ENCODE measurements at regions not wholly inside any gene's neighbourhood (a gene's known extent, or its start where the extent isn't known, plus 50 kb on each side); places are given as distances from the start of the nearest gene placed in this dataset.
A peak's percentile ranks its signal among the peaks of the same experiment; 100 is the strongest.

DNA sequence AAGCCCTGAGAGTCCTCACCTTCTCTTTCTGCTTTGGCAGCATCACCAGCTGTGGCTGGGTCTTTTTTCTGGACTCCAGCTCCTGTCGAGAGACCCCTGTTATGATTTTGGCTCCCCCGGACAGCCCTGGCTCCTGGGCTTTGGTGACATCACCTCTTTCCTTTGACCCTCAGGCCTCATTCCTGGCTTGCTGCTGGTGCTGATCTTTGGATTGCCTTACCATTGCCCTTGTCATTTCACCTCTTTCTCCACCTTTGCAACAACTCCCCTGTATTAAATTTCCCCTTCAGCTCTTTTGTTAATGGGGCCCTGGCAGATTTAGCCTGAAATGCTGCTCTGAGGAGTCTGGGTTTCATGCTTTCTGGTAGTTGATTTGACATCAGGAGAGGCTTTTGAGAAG lies 322.8 kb downstream of the ZSWIM6 start:
- DNase-seq, result no peak

DNA sequence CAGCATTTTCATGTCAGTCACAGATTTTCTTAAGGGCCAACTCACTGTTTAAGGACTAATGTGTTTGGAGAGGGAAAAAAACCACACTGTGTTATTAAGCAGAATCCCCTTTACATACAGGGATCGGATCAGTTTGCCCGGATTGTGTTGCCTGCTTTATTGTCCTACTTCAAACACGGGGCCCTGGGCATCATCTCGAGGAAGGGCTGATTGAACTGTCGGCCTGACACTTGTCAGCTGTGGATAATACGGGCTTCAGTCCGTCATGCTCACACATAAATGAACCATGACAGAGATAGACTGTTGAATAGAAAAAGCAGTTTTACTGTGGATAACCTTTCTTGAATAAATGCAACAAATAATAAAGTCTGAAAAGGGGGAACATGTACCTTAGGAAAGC lies 325.0 kb downstream of the ZSWIM6 start:
- DNase-seq, result no peak

DNA sequence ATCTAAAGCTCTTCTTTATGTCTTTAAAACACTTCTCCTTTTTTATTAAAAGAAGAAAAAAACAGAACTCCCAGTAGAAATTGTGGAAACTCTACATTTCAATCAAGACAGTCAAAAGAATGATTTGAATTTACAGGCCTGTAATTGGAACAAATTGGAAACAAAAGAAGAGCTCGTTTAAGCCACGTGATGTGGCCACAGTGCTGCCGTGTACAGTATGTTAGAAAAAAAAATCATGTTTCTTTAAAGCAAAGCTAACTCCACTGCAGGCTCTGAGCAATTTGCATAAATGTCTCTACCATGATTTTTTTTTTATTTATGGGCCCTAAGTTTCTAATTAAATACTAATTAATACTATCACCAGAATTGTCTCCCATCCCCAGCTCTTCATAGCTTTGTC lies 325.6 kb downstream of the ZSWIM6 start:
- DNase-seq, result no peak

DNA sequence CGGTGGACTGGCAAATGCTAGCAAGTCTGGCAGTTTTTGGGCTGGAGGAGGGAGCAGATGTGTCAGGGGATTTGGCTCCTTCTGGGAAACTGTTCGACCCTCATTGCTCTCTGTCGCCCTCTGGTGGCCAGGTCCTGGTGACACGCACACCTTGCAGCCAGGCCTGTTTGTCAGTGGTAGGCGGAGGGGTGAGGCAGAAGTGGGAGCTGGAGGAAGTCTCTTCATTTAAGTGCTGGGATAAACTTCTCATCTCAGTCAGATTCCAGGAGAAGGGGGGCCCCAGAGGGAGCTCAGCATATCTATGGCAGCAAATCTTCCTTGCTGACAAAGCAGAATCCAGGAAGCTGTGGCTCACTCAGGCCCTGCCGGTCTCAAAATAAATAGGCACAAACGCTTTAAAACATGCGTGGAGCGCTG lies 326.5 kb downstream of the ZSWIM6 start:
- DNase-seq, result peak; percentile 82 to 85

DNA sequence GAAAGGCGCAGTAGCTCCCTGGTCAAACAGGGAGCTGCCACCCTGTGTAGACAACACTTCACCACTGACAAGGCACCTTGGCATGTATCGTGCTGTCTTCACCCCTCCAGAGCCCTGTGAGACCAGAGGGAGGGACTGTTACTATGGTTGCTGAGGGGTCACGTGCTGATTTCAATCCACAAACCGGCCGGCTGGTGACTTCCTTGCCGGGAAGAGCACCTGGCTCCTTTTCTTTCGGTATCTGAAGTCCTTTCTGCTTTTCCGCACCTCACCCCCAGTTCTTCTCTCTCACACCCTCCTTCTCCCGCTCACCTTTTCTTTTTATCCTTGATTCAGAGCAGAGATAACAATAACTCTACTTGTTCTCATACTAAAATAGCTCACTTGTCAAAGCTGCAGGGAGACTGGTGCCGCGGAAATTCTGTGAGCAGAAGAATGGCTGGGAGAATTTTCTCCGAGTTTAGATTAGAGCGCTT lies 327.2 kb downstream of the ZSWIM6 start:
- no peak for DNase-seq

DNA sequence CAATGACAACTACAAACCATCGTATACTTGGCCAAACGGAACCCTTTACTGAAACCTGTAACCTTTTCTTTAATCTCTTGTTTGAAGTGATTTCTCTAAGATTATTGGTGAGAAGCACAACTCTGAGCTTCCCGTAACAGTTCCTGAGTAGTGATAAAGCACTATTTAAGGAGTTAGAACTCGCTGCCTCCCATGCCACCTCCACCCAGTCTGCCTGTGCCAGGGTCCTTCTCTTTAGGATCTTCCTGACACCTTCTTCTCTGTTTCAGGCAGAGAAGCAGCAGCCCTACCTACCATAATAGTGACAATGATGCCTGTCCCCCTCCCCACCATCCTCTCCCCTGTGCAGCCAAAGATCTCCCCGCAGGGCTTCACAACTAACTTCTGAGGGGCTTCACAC lies 330.6 kb downstream of the ZSWIM6 start:
- no peak for DNase-seq

DNA sequence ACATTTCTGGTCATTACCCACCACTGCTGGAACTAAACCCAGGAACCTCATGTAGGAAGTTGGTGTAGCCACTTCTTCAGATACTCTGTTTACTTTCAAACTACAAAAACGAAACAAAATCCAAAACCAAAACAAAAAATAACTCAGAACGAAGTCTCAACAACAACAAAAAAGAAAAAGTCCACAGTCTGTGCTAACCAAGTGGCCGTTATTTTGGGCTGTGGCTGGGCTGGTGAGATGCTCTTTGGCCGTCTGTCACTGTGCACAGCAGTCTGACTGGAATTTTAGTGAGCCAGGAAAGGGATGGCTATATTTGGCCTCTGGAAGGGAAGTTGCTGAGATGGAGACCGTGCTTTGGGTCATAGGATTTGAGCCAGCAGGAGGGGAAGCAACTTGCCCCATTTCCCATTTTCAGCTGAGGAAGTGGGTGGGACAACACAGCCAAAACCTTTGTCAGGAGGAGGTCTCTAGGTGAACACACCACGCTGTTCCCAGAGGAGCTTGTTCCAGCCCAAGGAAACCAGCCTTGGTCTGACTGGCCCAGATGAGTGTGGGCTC lies 334.1 kb downstream of the ZSWIM6 start:
- DNase-seq, result no peak

DNA sequence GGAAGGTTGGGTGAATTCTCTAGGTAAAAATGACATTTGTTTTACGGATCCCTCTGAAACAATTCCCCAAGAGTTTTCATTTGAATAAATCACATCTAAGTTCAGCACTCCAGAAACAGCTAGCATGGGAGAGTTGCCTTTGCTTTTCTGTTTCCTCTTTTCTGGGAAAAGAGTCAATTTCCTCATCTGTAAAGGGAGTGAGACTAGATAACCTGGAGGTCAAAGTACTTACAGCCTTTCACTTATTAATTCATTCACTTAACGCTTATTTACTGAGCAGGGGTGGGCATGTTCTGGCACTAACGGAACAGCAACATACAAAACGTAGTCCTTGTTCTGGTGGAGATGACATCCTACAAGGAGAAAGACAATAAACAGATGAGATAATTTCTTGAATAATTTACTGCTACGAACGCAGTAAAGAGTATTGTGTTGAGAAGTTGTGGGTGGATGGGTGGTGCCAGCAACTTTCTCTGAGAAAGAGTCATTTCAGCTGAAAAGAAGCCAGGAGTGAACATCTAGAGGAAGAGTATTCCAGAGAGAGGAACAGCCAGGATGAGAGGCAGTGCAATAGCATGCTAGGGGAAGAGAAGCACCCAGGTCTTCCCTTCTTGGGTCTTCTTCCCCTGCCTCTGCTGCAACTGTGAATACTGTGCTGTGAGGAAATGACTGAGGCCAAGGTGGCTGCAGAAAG lies 335.6 kb downstream of the ZSWIM6 start:
- no peak for DNase-seq

DNA sequence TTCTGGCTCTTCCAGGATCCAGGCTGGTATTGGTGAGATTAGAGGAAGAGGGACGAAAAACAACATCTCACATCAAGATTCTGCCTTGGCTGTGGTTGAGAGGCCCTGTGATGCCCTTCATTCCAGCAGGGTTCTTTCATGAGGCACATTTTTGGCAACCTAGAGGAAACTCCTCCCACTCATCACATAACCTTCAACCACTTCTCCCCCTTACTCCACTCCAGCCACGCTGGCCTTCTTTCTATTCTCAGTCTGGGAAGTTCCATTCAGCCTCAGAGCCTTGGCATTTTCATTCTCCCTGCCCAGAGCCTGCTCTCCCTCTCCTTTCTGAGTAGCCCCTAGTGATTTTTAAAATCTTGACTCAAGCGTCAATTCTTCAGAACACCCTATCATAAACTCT lies 337.5 kb downstream of the ZSWIM6 start:
- no peak for DNase-seq

DNA sequence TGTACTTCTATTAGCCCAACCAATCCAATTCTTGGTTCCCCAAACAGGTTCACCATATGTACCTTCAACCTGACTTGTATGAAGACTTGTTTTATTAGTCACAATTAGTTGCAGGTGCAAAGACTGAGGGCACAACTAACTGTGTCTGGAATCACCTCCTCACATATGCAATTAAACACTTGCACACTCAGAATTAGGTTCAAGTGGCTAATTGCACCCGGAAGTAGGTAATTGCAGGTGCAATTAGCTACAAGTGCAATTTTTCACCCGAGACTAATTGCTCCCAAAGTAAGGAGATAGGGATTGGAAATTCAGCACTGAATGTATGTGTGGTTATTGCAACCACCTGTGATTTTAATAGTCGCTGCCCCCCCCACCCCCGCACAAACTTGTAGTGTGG lies 338.9 kb downstream of the ZSWIM6 start:
- DNase-seq, result no peak

DNA sequence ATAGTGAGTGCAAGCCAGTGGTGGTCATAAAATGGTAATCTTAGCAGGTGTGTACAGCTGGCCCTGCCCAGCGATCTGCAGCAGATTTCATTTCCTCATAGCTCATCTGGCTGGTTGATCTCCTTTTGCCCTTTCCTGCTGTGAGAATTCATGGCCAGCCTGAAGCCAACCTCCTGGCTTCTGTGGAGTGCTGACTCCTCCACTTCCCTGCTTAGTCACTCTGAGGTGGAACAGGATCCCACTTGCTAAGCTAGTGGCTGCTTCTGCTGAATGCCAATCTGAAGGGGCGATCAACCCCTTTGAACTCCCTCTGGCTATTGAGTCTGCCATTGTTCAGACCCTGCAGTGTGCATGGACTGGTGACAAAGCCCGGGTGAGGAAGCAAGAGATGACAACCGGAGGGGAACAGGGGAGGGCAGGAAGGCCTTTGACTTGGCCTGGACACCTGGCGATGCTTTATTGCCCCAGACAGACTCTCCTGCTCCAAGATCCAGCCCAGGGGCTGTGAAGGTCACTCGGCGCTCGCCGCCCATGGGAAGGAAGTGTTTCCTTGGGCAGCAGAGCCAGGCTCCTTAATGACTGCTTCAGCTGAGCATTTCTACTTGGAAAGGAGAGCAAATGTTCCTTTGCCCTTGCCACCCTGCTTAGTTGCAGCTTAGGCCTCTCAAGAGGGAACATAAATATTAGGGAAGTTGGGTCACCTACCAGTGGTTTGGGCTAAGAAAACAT lies 341.1 kb downstream of the ZSWIM6 start:
- no peak for DNase-seq

DNA sequence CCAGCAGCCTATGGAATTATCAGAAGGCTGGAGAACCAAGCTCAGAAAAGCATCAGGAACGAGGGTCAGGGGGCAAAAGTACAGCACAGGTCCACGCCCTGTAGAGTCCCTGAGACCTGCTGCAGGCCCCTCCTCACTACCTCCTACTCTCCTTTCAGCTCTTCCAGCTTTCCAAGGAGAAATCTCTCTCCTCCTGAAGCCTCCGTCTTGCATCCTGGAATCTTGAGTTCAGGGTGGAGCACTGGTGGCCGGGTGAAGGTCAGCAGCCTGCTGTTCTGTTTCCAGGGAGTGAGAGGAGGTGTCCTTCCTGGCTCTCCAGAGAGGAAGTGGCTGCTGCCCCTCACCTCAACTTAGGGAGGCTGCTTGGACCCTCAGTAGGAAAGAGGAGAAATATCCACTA lies 342.3 kb downstream of the ZSWIM6 start:
- no peak for DNase-seq

DNA sequence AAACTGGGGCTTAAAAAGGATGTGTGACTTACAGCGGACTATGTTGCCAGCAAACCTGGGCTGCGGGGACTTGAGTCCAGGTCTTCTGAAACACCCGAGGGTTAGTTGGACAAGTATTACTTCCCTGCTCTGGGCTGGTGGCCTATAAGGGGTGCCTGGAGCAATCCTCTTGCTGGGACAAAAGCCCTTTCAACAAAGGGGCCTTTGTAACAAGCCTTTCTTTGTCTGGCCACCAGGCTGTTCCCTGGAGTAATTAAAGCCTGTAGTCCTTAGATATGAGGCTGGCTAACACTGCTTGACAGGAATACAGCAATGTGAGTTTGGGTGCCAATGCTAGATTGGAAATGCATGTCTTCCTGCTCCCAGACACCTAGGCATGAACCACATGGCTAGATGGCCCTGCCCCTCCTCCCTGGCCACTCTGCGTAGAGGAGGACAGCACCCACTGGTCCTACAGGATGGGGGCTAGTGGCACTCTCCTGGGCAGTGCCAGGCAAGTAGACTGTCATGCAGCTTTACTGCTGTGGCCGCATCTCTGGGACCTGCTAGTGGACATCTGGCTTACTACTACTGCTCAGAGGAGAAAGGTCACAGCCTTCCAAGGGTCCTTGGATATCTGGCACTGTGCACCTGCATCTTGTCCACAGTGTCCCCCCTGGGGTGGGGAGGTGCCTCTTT lies 343.1 kb downstream of the ZSWIM6 start:
- DNase-seq, result no peak

DNA sequence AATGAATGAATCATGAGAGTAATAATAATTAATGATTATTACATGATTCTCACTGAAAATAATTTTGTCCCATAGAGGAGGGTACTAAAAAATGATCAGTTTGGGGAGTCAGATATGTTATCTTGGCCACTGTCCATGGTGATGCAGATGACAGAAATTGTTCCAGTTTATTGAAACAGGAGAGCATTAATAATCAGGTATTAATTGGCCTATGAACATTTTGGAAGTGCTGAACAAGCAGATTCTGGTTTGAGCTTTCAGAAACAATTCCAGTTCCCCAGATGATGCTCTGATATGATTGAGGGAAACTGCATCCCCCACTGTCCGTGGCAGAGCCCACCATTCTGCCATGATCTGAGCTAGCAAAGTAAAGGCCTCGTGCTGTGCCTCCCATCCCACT lies 345.2 kb downstream of the ZSWIM6 start:
- DNase-seq, result no peak

DNA sequence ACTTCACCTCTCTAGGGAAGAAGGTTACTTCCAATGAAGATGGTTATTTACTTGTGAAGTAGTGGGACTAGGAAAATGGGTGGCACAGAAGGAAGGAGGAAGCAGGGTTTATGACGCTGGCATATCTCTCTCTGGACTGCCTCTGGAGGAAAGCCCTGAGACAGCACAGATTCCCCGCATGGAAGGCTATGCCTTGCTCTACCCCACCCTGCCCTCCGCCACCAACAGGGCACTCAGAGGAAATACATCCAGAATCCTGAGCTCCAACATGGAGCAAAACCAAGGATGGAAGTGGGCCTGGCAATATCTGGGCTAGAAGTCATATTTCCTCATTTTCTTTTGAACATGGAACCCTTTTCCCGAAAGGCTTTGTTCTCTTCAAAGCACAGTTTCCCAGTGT lies 346.9 kb downstream of the ZSWIM6 start:
- DNase-seq, result no peak

DNA sequence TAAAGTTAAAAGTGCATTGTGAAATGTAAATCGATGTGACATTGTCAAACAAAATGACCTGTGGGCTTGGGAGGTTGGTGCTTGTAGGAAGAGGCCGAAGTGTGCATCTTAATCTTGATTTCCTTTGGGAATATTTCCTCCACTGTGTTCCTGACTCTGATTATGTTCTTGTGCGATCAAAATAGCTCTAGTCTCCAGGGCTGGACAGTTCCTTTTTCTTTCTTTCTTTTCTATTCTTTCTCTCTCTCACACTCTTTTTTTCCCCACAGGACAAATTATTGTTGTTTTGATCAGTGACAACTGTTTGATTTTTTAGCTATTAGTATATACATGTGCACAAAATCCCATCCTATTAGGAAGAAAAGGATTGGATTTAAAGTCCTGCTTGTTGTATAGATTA lies 347.5 kb downstream of the ZSWIM6 start:
- no peak for DNase-seq

DNA sequence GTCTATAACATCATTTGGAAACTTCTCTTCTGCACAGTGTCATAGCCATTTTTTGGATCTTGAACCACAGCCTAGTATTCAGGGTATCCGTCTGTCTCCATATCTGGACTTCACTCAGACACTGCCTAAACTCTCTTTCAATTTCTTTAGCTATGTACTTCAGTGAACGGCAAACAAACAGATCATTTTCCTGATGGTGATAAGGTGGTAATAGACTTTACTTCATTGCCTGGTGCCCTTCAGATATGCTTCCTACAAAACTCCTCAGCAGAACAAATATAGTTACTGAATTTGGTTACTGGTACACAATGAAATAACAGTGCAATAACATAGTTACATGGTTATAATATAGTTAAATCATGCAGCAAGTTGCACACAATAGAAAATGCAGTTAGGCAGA lies 348.2 kb downstream of the ZSWIM6 start:
- no peak for DNase-seq

DNA sequence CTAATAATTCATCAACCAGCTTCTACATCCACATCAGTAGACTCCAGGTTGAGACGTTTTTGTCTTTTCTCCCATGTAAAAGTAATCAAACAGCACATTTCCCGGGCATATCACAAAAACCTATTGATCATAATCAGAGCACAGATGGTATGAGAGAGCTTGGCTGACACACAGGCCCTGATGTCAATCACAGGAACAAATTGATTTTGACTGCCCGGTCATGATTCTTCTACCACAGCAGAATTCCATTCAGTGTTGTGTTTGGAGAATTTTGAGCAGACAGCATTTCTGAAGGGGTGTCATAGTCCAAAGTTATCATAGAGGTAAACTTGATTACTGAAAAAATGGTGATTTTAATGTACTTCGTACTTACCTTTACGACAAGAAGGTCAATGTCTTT lies 351.1 kb downstream of the ZSWIM6 start:
- DNase-seq, result no peak

DNA sequence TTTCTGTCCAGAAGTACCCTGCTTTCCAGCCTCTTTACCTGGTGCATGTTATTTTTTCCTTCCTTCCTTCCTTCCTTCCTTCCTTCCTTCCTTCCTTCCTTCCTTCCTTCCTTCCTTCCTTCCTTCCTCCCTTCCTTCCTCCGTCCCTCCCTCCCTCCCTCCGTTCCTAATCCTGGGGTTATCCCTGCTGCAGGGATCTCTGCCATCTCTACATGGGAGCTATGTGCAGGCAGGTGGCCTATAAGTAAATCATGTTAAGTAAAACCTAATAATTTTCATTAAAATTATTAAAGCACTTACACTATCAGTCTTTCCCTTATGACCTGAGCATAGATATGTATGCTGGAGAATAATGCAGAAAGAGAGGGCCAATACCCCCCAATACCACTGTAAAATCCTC lies 351.9 kb downstream of the ZSWIM6 start:
- DNase-seq, result no peak

DNA sequence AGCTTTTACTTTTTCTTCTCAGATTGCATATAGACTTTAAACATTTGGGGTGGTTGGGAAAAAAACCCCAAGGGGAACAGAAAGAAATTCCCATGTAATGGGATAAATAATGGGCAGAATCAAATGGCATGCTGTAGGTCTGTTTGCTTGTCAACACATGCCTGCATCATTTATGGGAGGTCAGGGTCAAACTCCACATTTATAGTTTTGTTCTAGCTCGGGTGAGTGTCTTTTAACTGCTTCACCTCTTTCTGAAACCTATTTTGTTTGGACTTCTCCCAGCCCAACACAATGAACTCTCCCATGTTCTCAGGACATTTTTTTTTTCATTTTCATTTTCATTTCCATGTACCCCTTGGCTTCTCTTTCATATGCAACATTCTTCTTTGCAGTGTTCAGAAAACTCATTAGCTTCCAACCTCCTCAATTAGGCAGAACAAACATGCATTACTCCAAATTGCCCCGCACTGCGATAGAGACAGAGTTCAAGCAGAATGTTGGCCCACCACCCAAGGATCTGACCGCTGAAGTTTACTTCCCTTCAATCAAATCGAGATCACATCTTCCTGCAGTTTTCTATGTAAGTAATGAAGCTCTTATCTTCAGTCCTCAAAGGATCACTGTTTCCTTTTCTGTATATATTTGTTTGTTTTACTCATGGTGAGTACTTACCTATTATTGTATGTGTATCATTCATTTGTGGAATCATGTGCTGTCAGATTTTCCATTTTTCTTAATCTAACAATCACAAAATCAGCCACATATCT lies 354.6 kb downstream of the ZSWIM6 start:
- no peak for DNase-seq

DNA sequence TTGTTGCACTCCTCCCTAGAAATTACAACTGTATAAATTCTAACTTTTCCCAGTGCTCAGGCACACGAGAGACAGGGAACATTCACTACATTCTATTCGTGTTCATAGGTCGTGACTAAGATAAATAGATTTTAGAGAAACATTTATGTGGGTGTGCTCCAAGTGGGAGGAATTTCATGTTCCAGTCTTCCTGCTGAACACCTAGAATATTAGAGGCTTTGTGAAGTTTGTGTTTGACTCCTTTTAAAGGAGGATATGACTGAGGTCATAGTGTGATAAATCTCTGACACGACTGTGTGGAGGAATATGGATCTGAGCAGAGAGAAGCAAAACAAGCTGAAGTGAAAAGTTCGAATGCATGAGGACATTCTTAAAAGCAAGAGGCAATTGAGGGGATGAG lies 355.3 kb downstream of the ZSWIM6 start:
- no peak for DNase-seq

DNA sequence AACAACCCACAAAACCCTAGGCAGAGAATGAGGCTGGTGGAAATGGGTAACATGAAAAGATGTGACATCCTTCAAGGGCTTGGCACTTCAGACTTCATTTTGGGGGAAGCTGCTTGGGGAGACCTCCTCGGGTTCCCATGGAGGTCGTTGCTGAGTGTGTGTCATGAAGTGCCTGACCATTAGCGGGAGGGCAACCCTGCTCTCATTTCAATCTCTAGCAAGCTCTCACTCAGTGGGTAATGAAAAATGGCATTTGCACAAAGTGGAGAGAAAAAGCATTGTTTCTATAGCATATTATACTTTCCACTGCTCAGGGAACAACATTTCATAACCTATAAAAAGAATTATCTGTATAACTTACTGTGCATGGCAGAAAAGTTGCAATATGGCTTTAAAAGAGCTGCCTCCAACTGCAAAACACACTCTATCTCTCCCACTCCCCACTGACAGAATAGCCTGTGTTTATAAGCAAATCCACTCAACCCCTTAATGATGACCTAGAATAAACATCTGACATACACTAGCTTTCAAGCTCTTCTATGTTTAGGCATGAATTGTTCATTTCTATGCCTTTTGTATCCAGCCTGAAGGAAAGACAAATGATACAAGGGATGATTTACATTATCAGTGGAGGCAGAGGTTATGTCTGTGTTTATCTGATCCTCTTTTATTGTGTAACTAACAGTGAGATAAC lies 357.2 kb downstream of the ZSWIM6 start:
- DNase-seq, result no peak
